Breast epithelium (tissue), 4 donors: ENCODE measurements at regions not wholly inside any gene's neighbourhood (a gene's known extent, or its start where the extent isn't known, plus 50 kb on each side); places are given as distances from the start of the nearest gene placed in this dataset.

ENCODE experiments used
- DNase-seq, 2 donors: peaks; one replicate each; pipeline ENCODE4 v3.0.0-alpha.2; 2019; ENCODE audit warnings: low spot score in 2 of 2
- H3K27ac ChIP-seq, 2 donors: fragments of 200-600 bp; sonication (generic) in 1 of 2; one replicate each; pipeline ENCODE4 v1.5.1; 2016 to 2019; ENCODE audit warnings: mild to moderate bottlenecking in 1 of 2
- H3K27me3 ChIP-seq, 2 donors: fragments of 200-600 bp; sonication (generic) in 1 of 2; one replicate each; pipeline versions ENCODE4 v1.5.1 to v1.6.0; 2017 to 2019; ENCODE audit warnings: control low read depth in 1 of 2, mild to moderate bottlenecking in 1 of 2
- H3K36me3 ChIP-seq: fragments of 200-600 bp; one replicate; pipeline ENCODE4 v1.5.1; 2019
- H3K4me1 ChIP-seq, 2 donors: fragments of 200-600 bp; sonication (generic); one replicate each; pipeline ENCODE4 v1.5.1; 2016 to 2019; ENCODE audit warnings: control low read depth in 1 of 2
- H3K4me3 ChIP-seq, 3 donors: fragments of 200-600 bp; sonication (generic); 1 replicate in 2 of 3; 2 replicates in 1 of 3; pipeline ENCODE4 v1.5.1; 2016 to 2019; ENCODE audit warnings: mild to moderate bottlenecking in 3 of 3, moderate library complexity in 2 of 3
- H3K9me3 ChIP-seq, 2 donors: fragments of 200-600 bp; sonication (generic) in 1 of 2; one replicate each; pipeline ENCODE4 v1.5.1; 2016 to 2019; ENCODE audit warnings: control low read depth in 1 of 2
- POLR2A ChIP-seq: fragments of 450-650 bp; IDR thresholded peaks from one replicate; pipeline ENCODE4 v1.6.1; 2016; ENCODE audit warnings: antibody characterized with exemption, mild to moderate bottlenecking, moderate library complexity
- POLR2AphosphoS5 ChIP-seq, 3 donors: sonication (generic); formaldehyde crosslinking; IDR thresholded peaks; one replicate each; pipeline ENCODE4 v1.6.1; 2017; ENCODE audit warnings: antibody characterized with exemption in 3 of 3
- intact Hi-C: fragments of 100-400 bp; cut with DNase I; formaldehyde crosslinking; loops from one replicate; pipeline ENCODE4 v1.15.1; 2023; ENCODE audit warnings: low total_unique reads
- TF ChIP-seq, protein P1 (sequence below), 3 donors: fragments of 450-650 bp; IDR thresholded peaks; one replicate each; pipeline ENCODE4 v1.5.1; 2016 to 2017; ENCODE audit warnings: antibody characterized with exemption in 3 of 3, mild to moderate bottlenecking in 3 of 3, moderate library complexity in 3 of 3

- TF ChIP-seq POLR2A (no peak), POLR2AphosphoS5 (IDR thresholded peaks at IDR 0.05) (no peak)
- TF ChIP-seq, protein P1, sequence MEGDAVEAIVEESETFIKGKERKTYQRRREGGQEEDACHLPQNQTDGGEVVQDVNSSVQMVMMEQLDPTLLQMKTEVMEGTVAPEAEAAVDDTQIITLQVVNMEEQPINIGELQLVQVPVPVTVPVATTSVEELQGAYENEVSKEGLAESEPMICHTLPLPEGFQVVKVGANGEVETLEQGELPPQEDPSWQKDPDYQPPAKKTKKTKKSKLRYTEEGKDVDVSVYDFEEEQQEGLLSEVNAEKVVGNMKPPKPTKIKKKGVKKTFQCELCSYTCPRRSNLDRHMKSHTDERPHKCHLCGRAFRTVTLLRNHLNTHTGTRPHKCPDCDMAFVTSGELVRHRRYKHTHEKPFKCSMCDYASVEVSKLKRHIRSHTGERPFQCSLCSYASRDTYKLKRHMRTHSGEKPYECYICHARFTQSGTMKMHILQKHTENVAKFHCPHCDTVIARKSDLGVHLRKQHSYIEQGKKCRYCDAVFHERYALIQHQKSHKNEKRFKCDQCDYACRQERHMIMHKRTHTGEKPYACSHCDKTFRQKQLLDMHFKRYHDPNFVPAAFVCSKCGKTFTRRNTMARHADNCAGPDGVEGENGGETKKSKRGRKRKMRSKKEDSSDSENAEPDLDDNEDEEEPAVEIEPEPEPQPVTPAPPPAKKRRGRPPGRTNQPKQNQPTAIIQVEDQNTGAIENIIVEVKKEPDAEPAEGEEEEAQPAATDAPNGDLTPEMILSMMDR (IDR thresholded peaks at IDR 0.05) = no peak
- H3K4me3 ChIP-seq = no peak overlapping the region
- DNase-seq = no peak
- no peaks in the 10 kb centered on the region for H3K27me3 ChIP-seq
- no peak overlapping the region for H3K27ac ChIP-seq
- intact Hi-C loops = no loop called here
- no peaks in the 10 kb centered on the region for H3K4me1 ChIP-seq
- no peaks in the 10 kb centered on the region for H3K36me3 ChIP-seq
- no peaks in the 10 kb centered on the region for H3K9me3 ChIP-seq
These were observed 893.8 kb upstream of the ACO1 start for GRCh38 chr9:31490551-31491106.

DNA sequence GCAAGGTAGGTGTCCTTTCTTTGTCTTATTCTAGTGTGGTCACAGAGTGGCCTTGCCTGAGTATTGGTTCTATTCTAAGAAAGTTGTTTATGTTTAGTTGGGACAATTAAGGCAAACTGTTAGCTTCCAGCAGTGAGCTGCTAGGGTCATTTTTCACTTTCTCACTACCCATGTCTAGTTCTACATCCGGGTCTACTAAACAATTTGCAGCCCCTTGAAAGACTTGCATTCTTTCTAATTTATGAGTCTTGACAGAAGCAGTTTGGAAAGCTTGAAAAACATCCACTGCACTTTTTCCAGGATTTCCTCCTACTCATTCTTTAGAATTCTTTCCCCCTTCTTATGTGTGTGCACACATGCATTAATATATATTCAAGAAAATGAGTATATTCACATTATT lies 892.2 kb upstream of the ACO1 start:
- H3K27ac ChIP-seq = no peak overlapping the region
- H3K4me3 ChIP-seq = no peak overlapping the region
- no peaks in the 10 kb centered on the region for H3K27me3 ChIP-seq
- TF ChIP-seq, protein P1 (IDR thresholded peaks at IDR 0.05) = no peak
- H3K36me3 ChIP-seq = no peaks in the 10 kb centered on the region
- no peak for DNase-seq
- H3K4me1 ChIP-seq = no peaks in the 10 kb centered on the region
- intact Hi-C loops = no loop called here
- H3K9me3 ChIP-seq = no peaks in the 10 kb centered on the region

DNA sequence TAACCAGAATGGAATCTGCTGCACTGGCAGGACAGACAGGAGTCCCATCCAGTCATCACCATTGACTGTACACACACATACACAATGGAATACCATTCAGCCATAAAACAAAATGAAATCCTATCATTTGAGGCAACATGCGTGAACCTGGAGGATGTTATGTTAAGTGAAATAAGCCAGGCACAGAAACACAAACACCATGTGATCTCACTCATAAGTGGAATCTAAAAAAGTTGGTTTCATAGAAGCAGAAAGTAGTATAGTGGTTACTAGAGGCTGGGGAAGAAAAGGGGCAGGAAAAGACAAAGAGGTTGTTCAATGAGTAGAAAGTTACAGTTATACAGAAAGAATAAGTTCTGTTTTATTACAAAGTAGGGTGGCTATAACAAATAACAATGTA lies 884.0 kb upstream of the ACO1 start:
- Histone ChIP-seq H3K9me3 (no peaks in the 10 kb centered on the region), H3K4me1 (no peaks in the 10 kb centered on the region), H3K27ac (no peak overlapping the region), H3K36me3 (no peaks in the 10 kb centered on the region), H3K4me3 (no peak overlapping the region), H3K27me3 (no peaks in the 10 kb centered on the region)
- intact Hi-C loops = no loop called here
- DNase-seq = no peak
- no peak for TF ChIP-seq POLR2A
- TF ChIP-seq, protein P1 (IDR thresholded peaks at IDR 0.05) = no peak
- no peak for TF ChIP-seq POLR2AphosphoS5 (IDR thresholded peaks at IDR 0.05)

GRCh38 chr9:31519011-31519410 lies 865.4 kb upstream of the ACO1 start:
- no peak for DNase-seq
- Histone ChIP-seq H3K27me3 (no peaks in the 10 kb centered on the region), H3K9me3 (peaks cover 0 to 4% of the 10 kb centered on the region in 2 donors), H3K27ac (no peak overlapping the region), H3K4me3 (no peak overlapping the region), H3K36me3 (no peaks in the 10 kb centered on the region), H3K4me1 (no peaks in the 10 kb centered on the region)
- TF ChIP-seq, protein P1 (IDR thresholded peaks at IDR 0.05) = no peak
- TF ChIP-seq POLR2AphosphoS5 (IDR thresholded peaks at IDR 0.05) (no peak), POLR2A (no peak)
- intact Hi-C loops = no loop called here

- H3K27me3 ChIP-seq = no peaks in the 10 kb centered on the region
- H3K27ac ChIP-seq = no peak overlapping the region
- DNase-seq = no peak
- H3K36me3 ChIP-seq = no peaks in the 10 kb centered on the region
- TF ChIP-seq, protein P1 (IDR thresholded peaks at IDR 0.05) = no peak
- TF ChIP-seq POLR2A (no peak), POLR2AphosphoS5 (IDR thresholded peaks at IDR 0.05) (no peak)
- intact Hi-C loops = no loop called here
- H3K4me3 ChIP-seq = no peak overlapping the region
- H3K9me3 ChIP-seq = peaks cover 0 to 4% of the 10 kb centered on the region in 2 donors
- H3K4me1 ChIP-seq = no peaks in the 10 kb centered on the region
These were observed 865.0 kb upstream of the ACO1 start for GRCh38 chr9:31519424-31519823.
